HL-60 (cell line): ENCODE measurements at regions not wholly inside any gene's neighbourhood (a gene's known extent, or its start where the extent isn't known, plus 50 kb on each side); places are given as distances from the start of the nearest gene placed in this dataset.

Source experiments
- DNase-seq, 2 experiments: peaks; one replicate each; pipeline ENCODE4 v3.0.0-alpha.2; 2010 to 2020; ENCODE audit warnings: low read depth in 1 of 2, low spot score in 1 of 2
- H3K27ac ChIP-seq: fragments of 250-450 bp; sonication (Bioruptor Pico); replicated peaks from 2 replicates; pipeline ENCODE4 v1.5.1; 2020; ENCODE audit warnings: mild to moderate bottlenecking, moderate library complexity
- H3K27me3 ChIP-seq: fragments of 250-450 bp; sonication (Bioruptor Pico); 2 replicates; pipeline ENCODE4 v1.5.1; 2021; ENCODE audit warnings: mild to moderate bottlenecking, moderate library complexity; ENCODE audit not compliant: insufficient read depth, poor library complexity, severe bottlenecking
- H3K4me3 ChIP-seq: replicated peaks from 2 replicates; pipeline ENCODE4 v1.5.1; 2011; ENCODE audit warnings: mild to moderate bottlenecking, control low read depth, low read length; ENCODE audit not compliant: insufficient read depth
- GABPA ChIP-seq: IDR thresholded peaks from 2 replicates; pipeline ENCODE4 v1.6.1; 2012; ENCODE audit warnings: low read depth
- POLR2AphosphoS5 ChIP-seq: IDR thresholded peaks from 2 replicates; pipeline ENCODE4 v1.6.1; 2012; ENCODE audit warnings: low read depth
- SPI1 ChIP-seq: IDR thresholded peaks from 2 replicates; pipeline ENCODE4 v1.6.1; 2012; ENCODE audit warnings: low read depth, mild to moderate bottlenecking, borderline replicate concordance
- TF ChIP-seq, protein P1 (sequence below): IDR thresholded peaks from one replicate; pipeline ENCODE4 v1.5.1; 2011; ENCODE audit warnings: low read length, control low read depth, inconsistent platforms; ENCODE audit not compliant: insufficient read depth
- TF ChIP-seq, protein P2 (sequence below): IDR thresholded peaks from 2 replicates; pipeline ENCODE4 v1.6.1; 2012; ENCODE audit warnings: low read depth; ENCODE audit not compliant: insufficient replicate concordance

DNA sequence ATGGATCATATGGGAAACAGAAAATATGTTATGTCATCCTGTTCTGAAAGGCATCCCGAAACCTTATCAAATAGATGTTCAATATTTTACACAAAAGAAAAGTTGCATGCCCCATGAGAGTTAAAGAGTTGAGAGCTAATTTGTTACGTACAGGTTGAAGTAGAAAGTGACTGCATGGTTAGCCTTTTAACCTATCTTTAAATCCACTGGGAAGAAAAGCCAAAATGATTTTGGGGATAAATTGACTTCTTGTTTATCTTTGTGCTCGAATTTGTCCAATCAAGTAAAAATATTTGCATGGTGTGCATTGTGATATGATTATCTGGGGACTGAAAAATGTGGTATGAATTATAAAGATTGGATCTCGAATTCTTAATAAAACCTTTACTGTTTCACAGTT, 230.1 kb downstream of the POSTN start:
- Histone ChIP-seq H3K27me3 (no peaks in the 10 kb centered on the region), H3K4me3 (no peak overlapping the region), H3K27ac (no peak overlapping the region)
- no peak for TF ChIP-seq GABPA
- TF ChIP-seq, protein P1, sequence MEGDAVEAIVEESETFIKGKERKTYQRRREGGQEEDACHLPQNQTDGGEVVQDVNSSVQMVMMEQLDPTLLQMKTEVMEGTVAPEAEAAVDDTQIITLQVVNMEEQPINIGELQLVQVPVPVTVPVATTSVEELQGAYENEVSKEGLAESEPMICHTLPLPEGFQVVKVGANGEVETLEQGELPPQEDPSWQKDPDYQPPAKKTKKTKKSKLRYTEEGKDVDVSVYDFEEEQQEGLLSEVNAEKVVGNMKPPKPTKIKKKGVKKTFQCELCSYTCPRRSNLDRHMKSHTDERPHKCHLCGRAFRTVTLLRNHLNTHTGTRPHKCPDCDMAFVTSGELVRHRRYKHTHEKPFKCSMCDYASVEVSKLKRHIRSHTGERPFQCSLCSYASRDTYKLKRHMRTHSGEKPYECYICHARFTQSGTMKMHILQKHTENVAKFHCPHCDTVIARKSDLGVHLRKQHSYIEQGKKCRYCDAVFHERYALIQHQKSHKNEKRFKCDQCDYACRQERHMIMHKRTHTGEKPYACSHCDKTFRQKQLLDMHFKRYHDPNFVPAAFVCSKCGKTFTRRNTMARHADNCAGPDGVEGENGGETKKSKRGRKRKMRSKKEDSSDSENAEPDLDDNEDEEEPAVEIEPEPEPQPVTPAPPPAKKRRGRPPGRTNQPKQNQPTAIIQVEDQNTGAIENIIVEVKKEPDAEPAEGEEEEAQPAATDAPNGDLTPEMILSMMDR = no peak
- TF ChIP-seq, protein P2, sequence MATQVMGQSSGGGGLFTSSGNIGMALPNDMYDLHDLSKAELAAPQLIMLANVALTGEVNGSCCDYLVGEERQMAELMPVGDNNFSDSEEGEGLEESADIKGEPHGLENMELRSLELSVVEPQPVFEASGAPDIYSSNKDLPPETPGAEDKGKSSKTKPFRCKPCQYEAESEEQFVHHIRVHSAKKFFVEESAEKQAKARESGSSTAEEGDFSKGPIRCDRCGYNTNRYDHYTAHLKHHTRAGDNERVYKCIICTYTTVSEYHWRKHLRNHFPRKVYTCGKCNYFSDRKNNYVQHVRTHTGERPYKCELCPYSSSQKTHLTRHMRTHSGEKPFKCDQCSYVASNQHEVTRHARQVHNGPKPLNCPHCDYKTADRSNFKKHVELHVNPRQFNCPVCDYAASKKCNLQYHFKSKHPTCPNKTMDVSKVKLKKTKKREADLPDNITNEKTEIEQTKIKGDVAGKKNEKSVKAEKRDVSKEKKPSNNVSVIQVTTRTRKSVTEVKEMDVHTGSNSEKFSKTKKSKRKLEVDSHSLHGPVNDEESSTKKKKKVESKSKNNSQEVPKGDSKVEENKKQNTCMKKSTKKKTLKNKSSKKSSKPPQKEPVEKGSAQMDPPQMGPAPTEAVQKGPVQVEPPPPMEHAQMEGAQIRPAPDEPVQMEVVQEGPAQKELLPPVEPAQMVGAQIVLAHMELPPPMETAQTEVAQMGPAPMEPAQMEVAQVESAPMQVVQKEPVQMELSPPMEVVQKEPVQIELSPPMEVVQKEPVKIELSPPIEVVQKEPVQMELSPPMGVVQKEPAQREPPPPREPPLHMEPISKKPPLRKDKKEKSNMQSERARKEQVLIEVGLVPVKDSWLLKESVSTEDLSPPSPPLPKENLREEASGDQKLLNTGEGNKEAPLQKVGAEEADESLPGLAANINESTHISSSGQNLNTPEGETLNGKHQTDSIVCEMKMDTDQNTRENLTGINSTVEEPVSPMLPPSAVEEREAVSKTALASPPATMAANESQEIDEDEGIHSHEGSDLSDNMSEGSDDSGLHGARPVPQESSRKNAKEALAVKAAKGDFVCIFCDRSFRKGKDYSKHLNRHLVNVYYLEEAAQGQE = no peak
- no peak for TF ChIP-seq POLR2AphosphoS5
- no peak for TF ChIP-seq SPI1
- no peak for DNase-seq

DNA sequence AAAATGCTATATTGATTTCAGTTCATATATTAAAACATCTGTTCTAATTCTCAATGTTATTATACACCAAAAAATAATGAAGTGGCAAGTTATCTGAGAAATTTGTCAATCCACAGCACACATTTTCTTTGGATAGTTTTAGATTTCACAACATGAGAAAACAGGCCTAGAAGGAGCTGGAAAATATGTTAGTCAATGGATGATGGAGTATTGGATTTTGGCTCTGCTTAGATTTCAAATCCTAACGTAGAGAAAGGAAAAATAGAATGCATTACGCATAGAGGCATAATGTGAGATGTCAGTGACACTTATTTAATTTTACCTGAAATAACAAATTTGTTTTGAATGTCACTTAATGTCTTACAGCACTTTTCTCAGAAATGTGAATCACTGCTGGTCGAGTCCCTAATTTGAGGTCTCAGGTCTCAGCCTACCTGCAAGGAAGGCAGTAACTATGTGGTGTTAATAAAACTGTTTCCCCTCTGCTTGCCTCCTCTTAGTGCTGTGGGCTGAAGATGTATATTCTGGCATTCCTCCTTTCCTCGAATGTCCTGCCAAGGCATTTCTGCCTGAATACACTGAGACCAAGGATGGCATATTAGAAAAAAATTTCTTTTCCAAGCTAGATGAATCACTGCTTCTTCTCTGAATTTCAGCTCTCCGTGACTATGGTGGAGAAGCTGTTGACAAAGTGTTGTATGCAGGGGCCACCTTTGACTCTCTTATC, 232.4 kb downstream of the POSTN start:
- Histone ChIP-seq H3K27ac (no peak overlapping the region), H3K27me3 (no peaks in the 10 kb centered on the region), H3K4me3 (no peak overlapping the region)
- no peak for DNase-seq
- TF ChIP-seq GABPA (no peak), SPI1 (no peak), POLR2AphosphoS5 (no peak)
- TF ChIP-seq, protein P2 = no peak
- TF ChIP-seq, protein P1 = no peak

DNA sequence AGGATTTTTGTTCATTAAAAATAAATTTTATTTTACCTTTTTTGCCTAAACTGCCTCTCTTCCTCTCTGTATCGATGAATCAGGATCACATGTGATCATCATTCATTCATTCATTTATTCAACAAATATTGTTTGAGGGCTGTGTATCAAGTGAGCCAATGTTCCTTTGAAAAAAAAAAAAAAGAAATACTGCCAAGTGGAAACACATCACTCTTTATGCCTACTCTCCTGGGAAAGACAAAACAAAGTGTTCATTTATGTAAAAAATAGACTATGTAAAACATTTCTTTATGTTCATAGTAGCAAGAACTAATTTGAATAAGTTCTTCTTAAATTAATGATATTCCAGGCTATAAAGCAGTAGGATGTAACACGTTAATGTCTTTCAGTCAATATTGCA, 233.1 kb downstream of the POSTN start:
- no peak for DNase-seq
- no peak overlapping the region for H3K27ac ChIP-seq
- no peak overlapping the region for H3K4me3 ChIP-seq
- TF ChIP-seq GABPA = no peak
- TF ChIP-seq POLR2AphosphoS5 = no peak
- TF ChIP-seq, protein P2 = no peak
- no peak for TF ChIP-seq SPI1
- TF ChIP-seq, protein P1 = no peak
- no peaks in the 10 kb centered on the region for H3K27me3 ChIP-seq
